ENCODE measurements at regions not wholly inside any gene's neighbourhood (a gene's known extent, or its start where the extent isn't known, plus 50 kb on each side); places are given as distances from the start of the nearest gene placed in this dataset.

DNA sequence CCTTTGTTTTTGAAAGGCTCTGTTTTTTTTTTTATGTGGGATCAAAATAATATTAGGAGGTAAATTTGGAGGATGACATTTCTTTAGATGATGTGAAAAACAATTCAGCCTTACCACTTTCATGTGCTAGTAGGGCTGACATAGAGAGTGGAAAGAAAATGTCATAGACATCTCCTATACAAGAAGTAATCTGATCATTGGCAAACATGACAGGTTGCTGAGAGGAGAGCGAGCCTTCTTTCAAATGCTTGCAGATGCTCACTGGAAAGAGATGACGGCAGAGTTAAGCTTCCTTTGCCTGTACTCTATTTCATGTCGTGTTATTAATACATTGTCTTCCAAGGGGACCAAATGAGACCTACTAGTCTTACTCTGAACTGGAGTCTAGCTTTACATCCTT, 160.1 kb upstream of the DAP start:
- ATAC-seq (replicated peaks) (no peak), DNase-seq (no peak)
- no peak overlapping the region for H3K27ac Mint-ChIP-seq
- H3K9me3 Mint-ChIP-seq = peaks cover 0 to 2% of the 10 kb centered on the region in 2 donors
- H3K36me3 Mint-ChIP-seq = no peaks in the 10 kb centered on the region
- H3K4me1 Mint-ChIP-seq = no peaks in the 10 kb centered on the region
- no peak overlapping the region for H3K4me3 Mint-ChIP-seq
- peaks cover 14 to 17% of the 10 kb centered on the region in 2 donors for H3K27me3 Mint-ChIP-seq

DNA sequence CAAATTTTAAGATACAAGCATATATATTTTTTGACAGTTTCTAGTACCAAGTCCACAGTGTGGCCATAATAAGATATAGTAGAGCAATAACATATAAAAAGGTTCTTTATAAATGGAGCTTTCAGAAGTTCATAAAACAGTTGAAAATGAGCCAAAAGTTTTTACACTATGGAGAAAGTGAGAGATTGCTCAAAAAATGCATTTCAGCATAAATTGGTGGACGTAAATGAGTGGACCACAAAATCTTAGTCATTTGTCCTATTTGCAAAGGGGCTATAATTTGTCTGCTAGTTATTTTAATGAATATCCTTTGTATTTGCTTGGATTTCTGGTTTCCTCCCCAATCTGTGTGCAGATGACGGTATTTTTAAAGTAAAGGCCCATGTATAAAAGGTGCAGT, 159.4 kb upstream of the DAP start:
- no peak for DNase-seq
- no peak overlapping the region for H3K27ac Mint-ChIP-seq
- no peaks in the 10 kb centered on the region for H3K4me1 Mint-ChIP-seq
- H3K27me3 Mint-ChIP-seq = peaks cover 14 to 17% of the 10 kb centered on the region in 2 donors
- no peak overlapping the region for H3K4me3 Mint-ChIP-seq
- no peaks in the 10 kb centered on the region for H3K36me3 Mint-ChIP-seq
- no peaks in the 10 kb centered on the region for H3K9me3 Mint-ChIP-seq
- ATAC-seq (replicated peaks) = no peak

DNA sequence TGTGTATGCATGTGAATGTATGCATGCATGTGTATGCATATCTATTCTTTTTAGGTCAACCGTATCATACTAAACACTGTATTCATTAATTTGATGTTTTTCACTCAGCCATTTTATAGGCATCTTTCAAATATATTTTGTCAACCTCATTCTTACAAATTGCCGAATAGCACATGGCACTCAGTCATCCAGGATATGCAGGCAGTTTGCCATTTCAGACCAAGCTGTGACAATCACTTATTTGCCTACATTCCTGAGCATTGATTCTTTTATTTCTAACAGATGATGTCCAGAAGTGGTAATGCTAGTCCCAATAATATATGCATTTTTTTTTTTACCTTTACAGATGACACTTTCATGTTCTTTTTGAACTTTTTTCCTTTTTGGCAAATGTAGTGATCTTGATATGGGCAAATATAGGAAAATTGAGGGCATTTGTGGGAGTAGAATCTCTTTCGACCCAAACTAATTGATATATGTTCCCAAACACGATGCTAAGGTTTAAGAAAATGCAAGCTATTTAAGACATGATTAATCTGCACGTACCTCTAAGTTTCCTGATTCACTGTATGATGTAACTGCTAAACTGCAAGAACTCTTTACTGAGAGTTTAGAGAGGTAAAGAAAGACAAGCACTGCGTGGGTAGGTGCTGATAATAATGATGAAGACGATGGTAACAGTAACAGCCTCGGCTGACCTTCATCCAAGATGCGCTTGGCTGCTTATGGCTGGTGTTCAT, 153.9 kb upstream of the DAP start:
- Mint-ChIP-seq H3K4me1 (peaks cover 0 to 1% of the 10 kb centered on the region in 2 donors), H3K27ac (no peak overlapping the region), H3K36me3 (no peaks in the 10 kb centered on the region), H3K9me3 (peaks cover 0 to 1% of the 10 kb centered on the region in 2 donors), H3K27me3 (peaks cover 22 to 30% of the 10 kb centered on the region in 2 donors), H3K4me3 (no peak overlapping the region)
- ATAC-seq (replicated peaks) (no peak), DNase-seq (no peak)

DNA sequence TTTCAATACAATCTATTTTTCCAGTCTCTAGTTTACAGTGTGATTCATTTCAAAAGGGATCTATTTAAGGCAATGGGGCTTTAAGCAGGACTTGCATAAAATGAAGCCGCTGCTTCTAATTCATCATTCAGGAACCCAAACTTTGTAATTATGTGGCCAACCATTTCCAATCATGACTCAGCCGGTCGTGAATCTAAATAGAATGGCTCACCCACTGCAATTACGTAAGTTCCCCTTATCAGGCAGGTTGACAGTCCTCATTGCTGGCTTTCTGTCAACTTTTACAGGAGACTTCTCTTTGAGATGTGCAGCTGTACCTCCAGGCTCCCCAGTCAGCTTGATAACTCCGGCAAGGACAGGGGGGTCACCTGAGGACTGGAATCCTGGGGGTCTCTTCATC, 152.8 kb upstream of the DAP start:
- ATAC-seq (replicated peaks) = no peak
- peaks cover 22 to 26% of the 10 kb centered on the region in 2 donors for H3K27me3 Mint-ChIP-seq

DNA sequence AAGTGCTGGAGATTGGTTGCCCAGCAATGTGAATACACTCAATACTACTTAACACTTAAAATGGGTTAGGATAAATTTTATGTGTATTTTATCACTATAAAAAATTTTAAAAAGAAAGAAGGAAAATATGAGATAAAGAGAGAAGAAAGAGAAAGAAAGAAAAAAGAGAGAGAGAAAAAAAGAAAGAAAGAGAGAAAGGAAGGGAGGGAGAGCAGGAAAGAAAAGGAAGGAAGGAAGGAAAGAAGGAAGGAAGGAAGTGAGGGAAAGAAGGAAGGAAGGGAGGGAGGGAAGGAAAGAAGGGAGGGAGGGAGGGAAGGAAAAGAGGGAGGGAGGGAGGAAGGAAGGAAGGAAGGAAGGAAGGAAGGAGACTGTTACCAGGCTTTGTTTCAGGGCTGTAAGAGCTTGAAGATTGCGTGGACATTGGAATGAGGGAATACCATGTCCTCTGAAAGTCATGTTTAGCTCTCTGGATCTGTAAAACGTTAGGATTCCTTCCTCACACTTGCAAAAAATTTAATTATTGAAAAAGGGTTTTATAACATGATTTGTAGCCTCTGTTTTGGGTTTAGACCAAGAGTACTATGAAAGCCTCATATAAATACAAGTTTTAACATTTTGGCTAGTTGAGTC, 152.3 kb upstream of the DAP start:
- peaks cover 22 to 28% of the 10 kb centered on the region in 2 donors for H3K27me3 Mint-ChIP-seq
- H3K4me1 Mint-ChIP-seq = peaks cover 0 to 1% of the 10 kb centered on the region in 2 donors
- no peak for DNase-seq
- ATAC-seq (replicated peaks) = no peak
- peaks cover 0 to 1% of the 10 kb centered on the region in 2 donors for H3K9me3 Mint-ChIP-seq
- H3K27ac Mint-ChIP-seq = no peak overlapping the region
- no peak overlapping the region for H3K4me3 Mint-ChIP-seq
- H3K36me3 Mint-ChIP-seq = no peaks in the 10 kb centered on the region

More for the DNA sequence above, 152.8 kb upstream of the DAP start:
- Mint-ChIP-seq H3K4me3 (no peak overlapping the region), H3K27ac (no peak overlapping the region), H3K36me3 (no peaks in the 10 kb centered on the region), H3K9me3 (peaks cover 0 to 1% of the 10 kb centered on the region in 2 donors), H3K4me1 (peaks cover 0 to 1% of the 10 kb centered on the region in 2 donors)
- DNase-seq = no peak

DNA sequence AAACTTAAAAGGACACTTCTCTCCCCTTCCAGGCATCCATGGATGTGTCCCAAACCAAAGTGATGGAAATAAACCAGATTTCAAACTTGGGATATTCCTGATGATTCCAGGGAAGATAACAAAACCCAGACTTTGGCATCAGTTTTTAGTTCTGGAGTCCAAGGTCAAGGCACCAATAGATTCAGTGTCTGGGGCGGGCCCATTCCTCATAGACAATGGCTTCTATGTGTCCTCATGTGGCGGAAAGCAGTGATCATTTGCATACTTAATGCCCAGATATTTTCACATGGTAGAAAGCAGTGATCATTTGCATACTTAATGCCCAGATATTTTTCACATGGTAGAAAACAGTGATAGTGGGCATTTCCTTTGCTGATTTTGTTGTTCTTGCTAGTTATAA, 151.4 kb upstream of the DAP start:
- no peak for ATAC-seq (replicated peaks)

DNA sequence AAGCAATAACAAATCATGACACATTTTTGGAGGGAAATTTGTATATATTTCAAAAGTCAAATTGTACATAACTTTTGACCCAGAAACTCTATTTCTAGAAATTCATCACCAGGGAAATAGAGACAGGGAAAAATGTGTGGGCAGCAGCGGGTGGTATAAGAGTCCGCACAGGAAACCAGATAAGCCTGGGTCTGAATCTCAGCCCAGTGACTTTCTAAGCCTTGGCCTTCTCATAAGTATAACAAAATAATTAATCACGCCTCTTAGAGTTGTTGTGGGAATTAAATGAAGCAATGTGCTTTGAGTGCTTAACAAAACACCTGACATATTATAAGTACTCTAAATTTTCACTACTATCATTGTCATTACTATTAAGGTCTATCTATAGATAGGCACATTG, 149.2 kb upstream of the DAP start:
- Mint-ChIP-seq H3K9me3 (peaks cover 0 to 1% of the 10 kb centered on the region in 2 donors), H3K36me3 (no peaks in the 10 kb centered on the region), H3K4me3 (no peak overlapping the region), H3K27ac (no peak overlapping the region), H3K4me1 (peaks cover 0 to 1% of the 10 kb centered on the region in 2 donors), H3K27me3 (peaks cover 17 to 23% of the 10 kb centered on the region in 2 donors)
- ATAC-seq (replicated peaks) (no peak), DNase-seq (no peak)

More for the DNA sequence above, 151.4 kb upstream of the DAP start:
- Mint-ChIP-seq H3K27ac (no peak overlapping the region), H3K9me3 (peaks cover 0 to 1% of the 10 kb centered on the region in 2 donors), H3K27me3 (peaks cover 22 to 28% of the 10 kb centered on the region in 2 donors), H3K4me1 (peaks cover 0 to 1% of the 10 kb centered on the region in 2 donors), H3K36me3 (no peaks in the 10 kb centered on the region), H3K4me3 (no peak overlapping the region)
- DNase-seq = no peak

DNA sequence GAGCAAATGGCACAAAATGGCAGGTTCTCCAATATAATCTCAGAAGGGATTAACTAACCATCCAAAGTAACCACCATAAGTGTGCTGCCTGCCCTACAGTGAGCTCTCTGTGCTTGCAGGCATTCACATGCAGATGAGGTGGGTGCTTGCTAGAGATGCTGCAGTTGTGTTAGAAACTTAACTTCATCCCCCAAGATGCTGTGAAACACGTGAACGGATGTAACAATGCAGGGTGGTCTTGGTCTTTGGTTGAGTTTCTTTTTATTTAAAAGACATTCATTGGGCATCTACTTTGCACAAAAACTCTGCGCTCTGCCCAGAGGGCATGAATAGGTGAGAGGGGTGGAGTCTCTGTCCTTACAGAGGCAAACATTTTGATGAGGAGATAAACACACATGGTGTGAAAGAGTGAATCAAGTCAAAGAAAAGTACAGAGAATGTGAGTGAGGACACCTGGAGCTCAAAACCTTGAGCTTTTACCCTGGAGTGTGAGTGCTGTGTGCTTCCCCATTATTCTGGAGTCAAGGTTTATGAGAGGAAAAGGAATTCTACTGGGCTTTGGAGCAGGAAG, 143.9 kb upstream of the DAP start:
- H3K27ac Mint-ChIP-seq = no peak overlapping the region
- H3K9me3 Mint-ChIP-seq = no peaks in the 10 kb centered on the region
- DNase-seq (no peak), ATAC-seq (replicated peaks) (no peak)
- H3K36me3 Mint-ChIP-seq = no peaks in the 10 kb centered on the region
- peaks cover 12 to 14% of the 10 kb centered on the region in 2 donors for H3K27me3 Mint-ChIP-seq
- no peaks in the 10 kb centered on the region for H3K4me1 Mint-ChIP-seq
- H3K4me3 Mint-ChIP-seq = no peak overlapping the region

DNA sequence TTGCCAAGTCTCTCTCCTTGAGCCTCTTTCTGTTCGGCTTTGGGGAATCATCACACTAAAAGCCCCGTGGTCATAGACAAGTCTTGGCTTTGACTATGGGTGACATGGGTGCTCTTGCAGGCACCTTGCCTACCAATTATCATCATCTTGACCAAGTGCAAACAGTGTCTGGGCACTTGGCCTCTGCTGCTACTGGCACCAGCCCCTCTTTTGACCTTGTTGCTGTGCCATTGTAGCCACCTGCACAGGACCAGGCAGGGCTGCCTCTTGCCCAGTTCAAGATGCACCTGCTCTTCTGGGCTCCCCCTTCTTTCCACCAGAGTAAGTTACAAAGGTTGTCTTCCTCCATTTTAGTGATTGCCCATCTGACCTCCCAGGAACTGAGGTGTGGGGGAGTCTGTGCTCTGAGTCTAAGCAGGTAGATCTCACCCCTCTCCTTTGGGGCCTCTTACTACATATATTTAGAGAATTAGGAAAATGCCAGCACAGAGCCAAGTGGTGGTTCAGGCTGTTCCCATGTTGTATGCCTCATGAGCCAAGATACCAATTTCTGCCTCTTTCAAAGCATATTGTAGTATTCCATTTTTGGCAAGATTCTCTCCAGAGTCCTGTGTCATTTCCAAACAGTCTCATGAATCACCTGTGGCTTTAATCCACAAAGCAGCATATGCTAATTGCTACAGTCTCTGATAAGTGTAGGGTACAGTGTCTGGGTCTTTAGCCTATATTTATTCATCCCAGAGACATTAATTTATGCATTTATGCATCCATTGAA, 142.9 kb upstream of the DAP start:
- ATAC-seq (replicated peaks) = no peak
- H3K9me3 Mint-ChIP-seq = no peaks in the 10 kb centered on the region
- no peaks in the 10 kb centered on the region for H3K4me1 Mint-ChIP-seq
- H3K4me3 Mint-ChIP-seq = no peak overlapping the region
- H3K27me3 Mint-ChIP-seq = peaks cover 12 to 13% of the 10 kb centered on the region in 2 donors
- no peak overlapping the region for H3K27ac Mint-ChIP-seq
- no peak for DNase-seq
- no peaks in the 10 kb centered on the region for H3K36me3 Mint-ChIP-seq

DNA sequence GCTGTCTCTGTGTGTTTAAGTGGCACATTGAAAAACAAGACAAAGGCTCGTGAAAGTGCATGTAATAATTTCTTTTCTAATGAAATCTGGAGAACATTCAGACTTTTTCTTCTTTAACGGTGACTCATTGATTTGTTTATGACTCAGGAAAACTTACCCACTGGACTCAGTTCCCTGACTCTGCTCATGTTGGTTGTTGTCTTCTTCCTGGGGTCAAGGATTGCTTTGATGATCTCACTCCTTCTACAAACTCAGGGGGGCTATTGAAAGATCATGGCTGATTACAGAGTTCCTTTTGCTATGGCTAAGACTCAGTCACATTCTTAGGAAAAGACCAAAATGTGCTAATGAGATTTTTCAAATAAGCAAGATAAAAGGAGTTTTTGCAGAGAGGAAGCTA, 141.1 kb upstream of the DAP start:
- H3K4me3 Mint-ChIP-seq = no peak overlapping the region
- peaks cover 9 to 12% of the 10 kb centered on the region in 2 donors for H3K27me3 Mint-ChIP-seq
- H3K27ac Mint-ChIP-seq = no peak overlapping the region
- DNase-seq = no peak
- no peaks in the 10 kb centered on the region for H3K36me3 Mint-ChIP-seq
- no peak for ATAC-seq (replicated peaks)
- H3K9me3 Mint-ChIP-seq = peaks cover 0 to 2% of the 10 kb centered on the region in 2 donors
- no peaks in the 10 kb centered on the region for H3K4me1 Mint-ChIP-seq

DNA sequence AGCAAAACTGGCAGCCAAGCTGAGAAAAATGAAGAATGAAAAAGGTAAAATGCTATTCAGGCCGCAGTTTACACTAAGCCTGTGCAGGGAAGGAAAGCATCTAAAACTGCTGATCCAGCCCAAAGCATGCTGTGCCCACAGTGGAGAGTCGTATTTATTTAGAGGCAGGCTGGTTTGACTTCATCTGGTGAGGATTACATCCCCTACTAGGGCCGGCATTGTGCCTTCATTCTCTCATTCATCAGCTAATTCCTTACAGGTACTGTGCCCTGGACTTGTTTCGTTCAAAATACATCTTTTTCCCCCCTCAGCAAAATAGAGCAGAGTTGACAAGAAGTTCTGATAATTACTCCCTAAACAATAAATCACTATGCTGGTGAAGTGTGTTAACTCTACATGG, 137.5 kb upstream of the DAP start:
- Mint-ChIP-seq H3K4me3 (no peak overlapping the region), H3K27me3 (peaks cover 2 to 10% of the 10 kb centered on the region in 2 donors), H3K4me1 (no peaks in the 10 kb centered on the region), H3K27ac (no peak overlapping the region), H3K36me3 (no peaks in the 10 kb centered on the region), H3K9me3 (peaks cover 0 to 2% of the 10 kb centered on the region in 2 donors)
- no peak for DNase-seq
- ATAC-seq (replicated peaks) = no peak

DNA sequence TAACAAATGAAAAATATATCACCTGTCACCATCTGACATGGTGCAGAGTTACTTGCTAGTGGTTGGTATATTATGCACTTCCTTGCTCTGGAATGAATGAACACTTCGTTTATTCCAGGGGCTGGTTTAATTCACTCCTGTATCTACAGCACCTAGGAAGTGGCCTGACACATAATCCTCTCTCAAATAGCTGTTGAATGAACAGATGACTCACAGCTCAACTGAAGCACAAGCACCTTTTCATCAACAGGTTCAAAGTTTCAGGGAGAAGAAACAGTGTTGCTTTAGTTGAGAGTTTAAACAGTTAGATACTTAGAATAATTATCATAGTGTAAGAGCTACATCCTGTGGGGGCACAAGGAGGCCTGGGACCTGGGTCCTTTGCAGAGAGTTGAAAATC, 135.0 kb upstream of the DAP start:
- Mint-ChIP-seq H3K4me3 (no peak overlapping the region), H3K4me1 (no peaks in the 10 kb centered on the region), H3K9me3 (peaks cover 3 to 5% of the 10 kb centered on the region in 2 donors), H3K27ac (no peak overlapping the region), H3K27me3 (peaks cover 4 to 9% of the 10 kb centered on the region in 2 donors), H3K36me3 (no peaks in the 10 kb centered on the region)
- no peak for ATAC-seq (replicated peaks)
- no peak for DNase-seq

DNA sequence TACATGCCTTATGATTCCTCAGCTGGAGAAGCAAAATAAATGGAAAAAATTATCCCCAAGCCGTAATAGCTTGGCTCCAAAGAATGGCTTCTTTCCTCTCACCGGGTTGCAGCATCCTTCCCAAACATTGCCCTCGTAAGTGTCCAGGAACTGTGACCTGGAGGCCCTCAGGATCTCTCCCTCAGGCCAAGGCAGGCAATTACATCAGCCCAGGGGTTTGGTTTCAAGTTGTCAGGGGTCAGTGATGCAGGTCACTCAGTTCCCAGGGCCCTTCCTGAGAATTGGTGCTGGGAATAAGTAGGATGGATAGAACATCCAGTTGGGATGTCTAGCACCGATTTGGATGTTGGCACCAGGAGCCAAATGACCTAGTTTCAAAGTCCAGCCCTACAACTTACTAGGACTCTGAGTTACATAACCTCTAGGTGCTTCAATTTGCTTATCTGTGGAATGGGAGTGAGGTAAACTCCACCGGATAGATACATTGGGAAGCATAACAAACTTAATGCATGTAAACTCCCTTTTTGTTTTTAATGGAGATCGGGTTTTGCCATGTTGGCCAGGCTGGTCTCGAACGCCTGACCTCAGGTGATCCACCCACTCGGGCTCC, 133.5 kb upstream of the DAP start:
- no peaks in the 10 kb centered on the region for H3K36me3 Mint-ChIP-seq
- peaks cover 5 to 7% of the 10 kb centered on the region in 2 donors for H3K9me3 Mint-ChIP-seq
- no peak for ATAC-seq (replicated peaks)
- DNase-seq = no peak
- H3K4me1 Mint-ChIP-seq = no peaks in the 10 kb centered on the region
- H3K27ac Mint-ChIP-seq = peak overlapping the region; percentile 9
- H3K27me3 Mint-ChIP-seq = peaks cover 4 to 5% of the 10 kb centered on the region in 2 donors
- no peak overlapping the region for H3K4me3 Mint-ChIP-seq

DNA sequence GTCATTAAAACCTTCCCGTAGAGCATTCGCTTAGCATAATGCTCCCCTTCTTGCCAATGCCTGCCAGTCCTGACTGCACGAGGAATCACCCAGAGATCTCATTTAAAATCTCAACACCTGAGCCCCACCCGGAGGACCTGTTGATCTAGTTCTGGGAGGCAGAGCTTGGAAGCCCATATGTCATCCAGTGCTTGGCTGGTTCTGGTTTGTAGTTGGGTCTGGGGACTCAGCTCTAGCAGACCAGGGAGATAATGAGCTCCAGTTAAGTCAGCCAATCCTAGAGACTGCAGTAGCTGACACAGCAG, 131.8 kb upstream of the DAP start:
- no peak overlapping the region for H3K27ac Mint-ChIP-seq
- H3K9me3 Mint-ChIP-seq = peaks cover 7 to 9% of the 10 kb centered on the region in 2 donors
- no peaks in the 10 kb centered on the region for H3K36me3 Mint-ChIP-seq
- H3K27me3 Mint-ChIP-seq = peaks cover 4 to 5% of the 10 kb centered on the region in 2 donors
- DNase-seq = no peak
- H3K4me3 Mint-ChIP-seq = no peak overlapping the region
- ATAC-seq (replicated peaks) = no peak
- no peaks in the 10 kb centered on the region for H3K4me1 Mint-ChIP-seq

All from stimulated activated naive B cell treated with anti-CD40 and anti-IgM and Interleukin-4, amounts not matched to agents 10 μg/mL and 1 μg/mL and 100 μg/mL, for 72 hours (primary cell).